GM12864 (cell line): ENCODE measurements at regions not wholly inside any gene's neighbourhood (a gene's known extent, or its start where the extent isn't known, plus 50 kb on each side); places are given as distances from the start of the nearest gene placed in this dataset.
"Not testable (repeated sequence)": the region's sequence is repeated elsewhere in the genome, so short reads cannot be mapped to it uniquely, and the experiment has no call there.

Experiments
- DNase-seq: peaks from one replicate; pipeline ENCODE4 v3.0.0-alpha.2; 2011; ENCODE audit warnings: low read depth
- H3K4me3 ChIP-seq: 2 replicates; pipeline ENCODE4 v1.5.1; 2011; ENCODE audit warnings: mild to moderate bottlenecking, low read depth, low read length, control low read depth
- TF ChIP-seq, protein P1 (sequence below): IDR thresholded peaks from 2 replicates; pipeline ENCODE4 v1.5.1; 2011; ENCODE audit warnings: low read depth, mild to moderate bottlenecking, moderate library complexity, low read length, control low read depth, inconsistent platforms; ENCODE audit errors: missing control alignments

DNA sequence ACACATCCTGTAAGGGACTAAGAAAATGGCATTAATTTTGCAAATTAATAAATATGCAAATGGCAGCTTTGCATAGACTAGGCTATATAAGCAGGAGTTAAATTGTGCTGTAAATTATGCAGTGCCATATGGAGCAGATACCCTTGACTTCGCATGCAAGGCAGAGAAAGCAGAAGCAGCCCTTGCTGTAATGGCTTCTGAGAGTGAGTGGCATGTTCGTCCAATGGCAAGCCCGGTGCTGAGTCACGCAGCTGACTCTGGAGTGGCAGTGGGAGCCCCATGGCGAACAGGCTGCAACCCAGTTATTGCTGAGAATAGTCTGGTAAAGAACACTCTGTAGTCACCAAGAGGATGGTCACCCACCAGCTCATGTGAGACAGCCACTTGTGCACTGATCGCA lies 1186.5 kb downstream of the TYW1 start:
- no peak overlapping the region for H3K4me3 ChIP-seq
- TF ChIP-seq, protein P1, sequence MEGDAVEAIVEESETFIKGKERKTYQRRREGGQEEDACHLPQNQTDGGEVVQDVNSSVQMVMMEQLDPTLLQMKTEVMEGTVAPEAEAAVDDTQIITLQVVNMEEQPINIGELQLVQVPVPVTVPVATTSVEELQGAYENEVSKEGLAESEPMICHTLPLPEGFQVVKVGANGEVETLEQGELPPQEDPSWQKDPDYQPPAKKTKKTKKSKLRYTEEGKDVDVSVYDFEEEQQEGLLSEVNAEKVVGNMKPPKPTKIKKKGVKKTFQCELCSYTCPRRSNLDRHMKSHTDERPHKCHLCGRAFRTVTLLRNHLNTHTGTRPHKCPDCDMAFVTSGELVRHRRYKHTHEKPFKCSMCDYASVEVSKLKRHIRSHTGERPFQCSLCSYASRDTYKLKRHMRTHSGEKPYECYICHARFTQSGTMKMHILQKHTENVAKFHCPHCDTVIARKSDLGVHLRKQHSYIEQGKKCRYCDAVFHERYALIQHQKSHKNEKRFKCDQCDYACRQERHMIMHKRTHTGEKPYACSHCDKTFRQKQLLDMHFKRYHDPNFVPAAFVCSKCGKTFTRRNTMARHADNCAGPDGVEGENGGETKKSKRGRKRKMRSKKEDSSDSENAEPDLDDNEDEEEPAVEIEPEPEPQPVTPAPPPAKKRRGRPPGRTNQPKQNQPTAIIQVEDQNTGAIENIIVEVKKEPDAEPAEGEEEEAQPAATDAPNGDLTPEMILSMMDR, result no peak
- DNase-seq, result no peak

DNA sequence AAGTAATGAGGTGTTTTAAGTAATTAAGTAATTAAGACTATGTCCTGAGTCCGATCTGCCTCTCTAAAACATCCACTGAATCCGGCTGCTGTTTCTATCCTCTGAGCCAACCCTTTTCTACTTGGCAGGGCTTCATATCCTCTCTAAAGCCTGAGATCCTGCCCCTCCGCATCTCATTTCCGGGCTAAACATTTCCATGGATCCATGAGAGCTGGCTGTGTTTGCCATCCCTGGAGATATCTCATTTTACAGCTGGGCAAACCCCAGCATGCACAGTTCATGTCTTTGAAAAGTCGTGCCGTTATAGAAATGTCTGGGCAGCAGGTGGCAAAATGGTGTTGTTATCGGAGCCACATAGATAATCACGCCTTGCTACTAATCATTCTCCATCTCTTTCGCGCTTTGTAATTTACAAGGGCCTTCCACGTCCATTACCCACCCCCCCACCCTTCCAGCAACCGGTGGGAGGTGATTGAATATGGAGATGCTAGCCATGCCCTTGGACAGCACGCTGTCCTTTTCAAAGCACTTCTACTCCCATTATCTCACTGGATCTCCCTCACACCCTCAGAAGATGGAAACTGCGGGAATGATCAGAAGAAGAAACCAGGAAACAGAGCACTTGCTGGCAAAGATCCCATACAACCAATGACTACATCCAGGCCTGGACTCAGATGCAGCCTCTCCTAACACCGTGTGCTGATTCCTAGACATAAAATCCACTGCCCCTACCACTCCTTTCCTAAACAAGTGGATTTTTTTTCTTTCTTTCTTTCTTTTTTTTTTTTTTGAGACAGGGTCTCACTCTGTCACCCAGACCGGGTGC lies 1189.2 kb downstream of the TYW1 start:
- TF ChIP-seq, protein P1, result no peak
- DNase-seq, result no peak
- no peak overlapping the region for H3K4me3 ChIP-seq

DNA sequence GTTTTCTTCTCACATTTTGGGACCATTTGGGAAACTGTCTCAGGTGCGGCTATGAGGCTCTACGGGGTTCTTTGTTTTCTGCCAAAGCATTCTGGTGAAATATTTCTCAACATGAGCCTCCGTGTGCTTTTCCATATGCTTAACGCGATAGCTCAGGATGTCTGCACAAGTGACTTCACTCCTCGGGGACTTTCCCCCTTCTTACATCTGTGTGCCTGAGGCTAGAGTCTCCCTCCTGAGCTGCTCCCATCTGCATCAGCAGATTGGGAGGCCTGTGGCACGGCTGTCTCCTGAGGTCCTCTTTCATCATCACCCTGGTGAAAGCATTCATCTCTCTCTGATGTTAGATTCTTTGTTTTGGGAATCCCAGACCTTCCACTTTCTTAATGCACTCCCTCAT lies 1190.9 kb downstream of the TYW1 start:
- no peak overlapping the region for H3K4me3 ChIP-seq
- DNase-seq, result no peak
- TF ChIP-seq, protein P1, result no peak

DNA sequence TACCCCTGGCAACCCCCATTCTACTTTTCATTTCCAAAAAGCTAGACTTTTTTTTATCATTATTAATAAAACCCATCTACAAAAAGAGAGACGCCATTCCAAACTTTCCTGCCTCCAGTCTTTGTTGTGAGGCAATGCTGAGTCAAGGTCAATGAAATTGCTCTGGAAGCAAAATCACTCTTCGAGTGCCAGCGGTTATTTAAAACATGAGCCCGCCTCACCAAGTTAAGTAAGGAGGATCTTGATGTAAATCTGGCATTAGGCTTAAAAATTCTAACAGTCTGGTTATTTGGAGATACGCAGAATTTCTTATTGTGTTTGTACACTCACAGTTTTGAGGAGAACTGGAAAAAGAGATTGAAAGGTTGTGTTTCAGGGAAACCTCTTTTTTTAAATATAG lies 1196.3 kb downstream of the TYW1 start:
- TF ChIP-seq, protein P1, result no peak
- no peak overlapping the region for H3K4me3 ChIP-seq
- no peak for DNase-seq

DNA sequence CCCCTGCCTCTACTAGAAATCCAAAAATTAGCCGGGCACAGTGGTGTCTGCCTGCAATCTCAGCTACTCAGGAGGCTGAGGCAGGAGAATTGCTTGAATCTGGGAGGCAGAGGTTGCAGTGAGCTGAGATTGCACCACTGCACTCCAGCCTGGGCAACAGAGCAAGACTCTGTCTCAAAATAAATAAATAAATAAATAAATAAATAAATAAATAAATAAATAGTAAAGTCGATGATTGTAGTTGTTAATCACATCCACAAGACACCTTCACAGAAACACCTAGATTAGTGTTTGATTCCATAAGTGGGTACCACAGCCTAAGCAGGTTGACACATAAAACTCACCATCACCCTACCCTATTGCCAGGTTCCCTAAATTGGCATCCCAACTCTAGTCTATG lies 1199.0 kb downstream of the TYW1 start:
- H3K4me3 ChIP-seq, DNase-seq: not testable (repeated sequence)

DNA sequence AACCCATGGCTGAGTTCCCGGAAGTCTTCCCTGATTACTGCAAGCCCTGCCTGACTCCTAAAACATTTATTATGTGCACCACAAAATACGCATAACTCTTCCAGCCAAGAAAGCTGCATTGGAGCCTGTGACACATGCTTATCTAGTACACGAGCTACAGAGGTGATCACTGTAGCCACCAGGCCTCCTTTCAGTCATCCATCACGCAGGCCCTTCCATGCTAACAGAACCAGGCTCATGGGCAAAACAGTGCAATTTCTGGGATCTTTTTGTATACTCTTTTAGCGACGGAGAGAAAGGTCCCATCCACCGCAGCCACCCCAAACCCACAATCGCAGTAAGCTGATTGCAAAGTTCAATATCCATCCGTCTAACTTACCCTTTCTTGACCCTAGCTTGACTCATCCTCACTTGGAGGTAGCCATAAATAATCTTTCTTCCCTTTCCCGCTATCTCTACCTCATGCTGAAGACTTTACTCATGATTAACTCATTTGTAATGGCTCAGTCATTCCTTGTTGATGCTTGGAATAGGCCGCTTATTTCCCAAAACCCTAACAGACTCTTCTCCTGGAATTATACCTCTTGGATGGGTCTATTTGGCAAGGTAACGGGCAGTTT lies 1203.5 kb downstream of the TYW1 start:
- TF ChIP-seq, protein P1, result no peak
- H3K4me3 ChIP-seq, result no peak overlapping the region
- DNase-seq, result no peak

DNA sequence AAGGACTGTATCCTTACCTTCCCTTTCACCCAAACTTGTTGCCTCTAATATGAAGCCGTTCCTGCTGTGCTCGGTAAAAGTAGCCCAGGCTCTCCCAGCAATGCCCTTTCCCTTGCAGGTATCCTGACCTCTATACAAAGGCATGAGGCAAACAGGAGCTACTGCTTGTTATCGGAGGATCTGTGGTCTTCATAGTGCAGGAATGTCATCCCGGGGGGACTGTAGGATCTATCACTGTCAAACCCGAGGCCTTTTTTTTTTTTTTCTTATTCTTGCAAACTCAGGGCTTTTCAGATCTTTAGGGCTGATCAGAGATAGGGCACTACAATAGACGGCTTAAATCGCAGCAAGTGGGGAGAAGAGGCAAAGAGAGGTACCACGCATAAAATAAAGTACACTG lies 1206.6 kb downstream of the TYW1 start:
- TF ChIP-seq, protein P1, result no peak
- no peak for DNase-seq
- no peak overlapping the region for H3K4me3 ChIP-seq
